Stimulated activated CD4-positive, alpha-beta T cell treated with anti-CD3 and anti-CD28 coated beads, Interleukin-4, amount 100 ng/mL, for 4 hours (primary cell): ENCODE measurements at regions not wholly inside any gene's neighbourhood (a gene's known extent, or its start where the extent isn't known, plus 50 kb on each side); places are given as distances from the start of the nearest gene placed in this dataset.

Experiments used
- DNase-seq, 2 experiments: peaks; one replicate each; pipeline ENCODE4 v3.0.0-alpha.2; 2020

DNA sequence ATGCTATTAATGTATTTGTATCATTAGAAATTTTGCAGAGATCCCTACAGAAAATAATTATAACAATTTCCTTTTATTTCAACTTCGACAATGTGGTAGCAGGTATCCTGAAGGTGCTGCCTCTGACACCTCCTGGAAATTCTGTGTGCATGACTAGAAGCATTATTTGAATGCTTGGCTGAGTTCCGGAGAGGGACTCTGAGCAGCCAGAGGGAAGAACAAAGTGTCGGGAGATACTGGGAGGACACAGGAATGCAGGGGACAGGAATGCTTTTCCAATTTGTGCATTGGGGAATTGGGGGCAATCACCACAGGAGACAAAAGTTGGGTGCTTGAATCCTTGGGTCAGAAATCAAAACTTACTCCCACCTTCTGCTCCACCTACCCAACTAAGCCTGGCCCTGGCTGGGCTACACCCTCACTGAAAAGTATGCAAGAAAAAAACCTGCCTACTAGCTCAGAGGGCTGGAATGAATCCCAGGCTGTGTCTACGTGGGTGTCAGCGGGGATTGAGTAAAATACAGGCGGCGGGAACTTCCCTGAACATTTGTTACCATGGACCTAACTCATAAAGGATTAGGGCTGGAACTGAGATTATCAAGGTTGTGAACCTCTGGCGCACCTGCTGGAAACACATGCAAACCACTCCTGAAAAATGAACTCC, 299.3 kb downstream of the SOX11 start:
- no peak for DNase-seq

DNA sequence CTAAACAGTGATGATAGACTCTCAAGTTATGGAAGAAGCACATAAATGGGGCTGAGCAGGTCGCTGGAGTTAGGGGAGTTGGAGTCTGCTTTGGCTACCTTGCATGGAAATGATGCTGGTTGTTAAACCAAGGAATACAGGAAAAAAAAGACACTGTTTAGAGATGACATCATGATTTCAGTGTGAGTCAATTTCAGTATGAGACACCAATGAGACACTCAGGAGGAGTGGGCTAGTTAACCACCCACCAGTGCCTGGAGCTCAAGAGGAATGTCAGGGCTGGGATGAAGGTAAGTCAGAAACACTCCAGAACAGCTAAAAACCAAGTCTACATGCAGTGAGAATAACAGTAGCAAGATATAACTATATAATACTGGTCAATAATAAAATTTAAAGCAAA, 303.6 kb downstream of the SOX11 start:
- no peak for DNase-seq

DNA sequence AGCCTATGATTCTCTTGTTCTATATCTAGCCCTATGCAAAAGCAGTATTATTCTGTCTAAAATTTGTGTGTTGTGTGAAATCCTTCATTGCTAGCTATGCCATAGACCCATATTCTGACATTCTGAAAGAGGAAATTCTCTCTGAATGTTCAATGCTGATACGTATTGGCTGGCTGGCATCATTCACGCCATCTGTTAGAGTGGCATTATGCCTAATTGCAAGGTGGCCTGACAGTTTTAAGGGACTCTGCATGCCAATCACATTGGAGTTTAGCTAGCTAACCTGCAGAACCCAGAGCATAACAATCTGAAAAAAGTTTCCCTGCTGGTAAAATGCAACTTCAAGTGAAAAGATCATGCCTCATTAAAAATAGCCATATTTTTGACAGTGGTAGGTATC, 316.0 kb downstream of the SOX11 start:
- DNase-seq = no peak

DNA sequence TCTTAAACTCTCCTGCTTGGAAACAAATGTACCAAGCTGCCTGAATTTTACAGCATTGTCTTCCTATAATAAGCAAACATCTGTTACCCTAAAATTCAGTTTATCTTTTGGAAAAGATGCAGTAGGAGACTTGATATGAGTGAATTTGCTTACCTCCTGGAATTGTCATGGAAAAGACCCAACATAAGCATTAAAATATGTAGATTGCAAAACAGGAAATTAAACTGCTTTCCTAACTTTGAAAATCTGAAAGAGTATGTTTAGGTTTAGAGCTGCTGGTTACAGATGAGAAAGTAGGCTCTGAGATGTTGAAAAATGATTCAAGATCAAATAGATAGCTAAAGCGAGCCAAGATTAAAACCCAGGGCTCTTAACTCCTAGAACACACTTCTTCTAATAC, 316.5 kb downstream of the SOX11 start:
- DNase-seq = no peak

DNA sequence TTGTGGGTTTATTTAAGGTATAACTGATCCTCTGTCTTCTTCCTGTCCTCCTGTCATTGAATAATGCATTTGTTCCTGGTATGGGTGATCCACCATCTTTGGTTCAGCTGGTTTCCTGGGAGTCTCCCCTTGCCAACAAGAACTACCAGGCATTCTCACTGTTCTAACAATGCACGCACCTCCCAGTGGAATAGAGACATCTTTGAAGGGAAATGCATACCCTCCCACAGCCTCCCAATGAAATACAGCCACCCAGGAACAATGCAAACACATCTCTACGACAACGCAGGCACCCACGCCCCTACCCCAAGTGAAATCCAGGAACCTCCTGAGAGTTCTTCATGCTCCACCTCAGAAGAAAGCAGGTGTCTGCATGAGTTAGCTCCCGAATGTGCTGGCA, 318.0 kb downstream of the SOX11 start:
- DNase-seq = no peak

DNA sequence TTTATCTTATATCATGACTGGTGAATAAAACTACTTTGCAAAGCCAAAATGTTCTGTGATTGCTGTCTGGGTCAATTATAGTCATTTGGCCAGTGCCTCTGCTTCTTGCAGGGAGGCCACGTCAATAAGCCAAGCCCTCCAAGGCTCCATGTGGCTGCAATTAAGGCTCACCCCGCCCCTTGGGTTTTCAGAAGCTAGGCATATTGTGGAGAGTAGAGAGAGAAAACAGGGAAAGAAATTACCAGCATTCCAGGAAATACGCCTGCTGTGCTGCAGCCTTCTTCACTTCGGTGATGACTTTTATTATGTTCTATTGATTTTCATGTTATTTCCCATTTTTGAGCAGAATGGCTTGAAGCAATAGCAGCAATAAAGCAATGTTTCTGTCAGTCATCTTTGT, 319.7 kb downstream of the SOX11 start:
- DNase-seq = no peak

DNA sequence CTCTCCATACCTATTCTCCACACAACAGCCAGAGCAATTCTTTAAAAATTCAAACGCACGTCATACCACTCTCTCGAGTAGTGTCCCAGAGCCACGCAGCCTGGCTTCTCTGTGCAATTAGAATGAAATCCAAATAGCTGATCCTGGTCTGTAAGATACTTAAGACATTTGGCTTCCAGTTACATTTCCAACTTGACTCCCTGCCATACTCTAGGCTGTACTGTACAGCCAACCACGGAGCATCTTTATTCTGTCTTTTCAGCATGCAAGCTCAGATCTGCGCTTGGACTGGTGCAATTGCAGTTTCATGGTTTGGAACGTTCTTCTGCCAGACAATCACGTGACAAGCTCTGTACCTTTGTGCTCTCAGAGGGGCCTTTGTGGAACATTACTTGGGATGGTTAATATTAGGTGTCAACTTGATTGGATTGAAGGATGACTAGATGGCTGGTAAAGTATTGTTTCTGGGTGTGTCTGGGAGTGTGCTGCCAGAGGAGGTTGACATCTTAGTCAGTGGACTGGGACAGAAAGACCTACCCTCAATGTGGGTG, 325.6 kb downstream of the SOX11 start:
- DNase-seq = no peak

DNA sequence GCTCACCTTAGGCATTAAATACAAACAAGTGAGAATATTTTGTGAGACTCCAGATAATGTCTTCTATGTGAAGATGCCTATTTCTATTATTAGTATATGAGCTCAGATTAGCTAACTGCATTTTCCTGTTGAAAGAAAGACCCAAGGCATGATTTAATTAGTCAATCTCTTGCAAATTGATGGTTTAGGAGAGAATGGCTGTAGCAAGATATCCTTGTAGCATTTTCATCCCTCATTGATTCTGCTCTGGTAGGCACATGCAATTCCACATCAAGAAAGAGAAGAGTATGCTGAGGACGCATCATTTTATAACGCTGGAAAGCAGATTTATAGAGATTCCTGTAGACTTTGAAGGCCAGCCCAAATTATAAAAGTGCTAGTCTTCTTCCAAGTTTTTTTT, 332.0 kb downstream of the SOX11 start:
- no peak for DNase-seq

DNA sequence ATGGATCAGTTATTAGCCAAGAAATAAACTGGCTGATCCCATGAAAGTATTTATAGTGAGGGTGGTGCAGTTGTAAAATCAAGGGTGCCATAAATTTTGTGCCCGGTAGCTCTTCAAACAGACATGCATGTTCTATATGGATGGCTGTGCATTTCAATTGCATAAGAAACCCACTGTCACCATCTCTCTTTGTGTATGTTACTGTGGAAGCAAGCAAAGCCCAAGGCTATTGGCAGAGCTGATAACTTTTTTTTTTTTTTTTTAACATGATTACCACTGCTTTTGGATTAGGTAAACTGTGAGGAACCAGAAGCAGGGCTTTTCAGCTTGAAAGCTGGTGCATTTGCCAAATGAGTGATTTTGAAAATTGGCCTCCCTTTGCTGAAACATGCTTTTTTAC, 332.6 kb downstream of the SOX11 start:
- no peak for DNase-seq

DNA sequence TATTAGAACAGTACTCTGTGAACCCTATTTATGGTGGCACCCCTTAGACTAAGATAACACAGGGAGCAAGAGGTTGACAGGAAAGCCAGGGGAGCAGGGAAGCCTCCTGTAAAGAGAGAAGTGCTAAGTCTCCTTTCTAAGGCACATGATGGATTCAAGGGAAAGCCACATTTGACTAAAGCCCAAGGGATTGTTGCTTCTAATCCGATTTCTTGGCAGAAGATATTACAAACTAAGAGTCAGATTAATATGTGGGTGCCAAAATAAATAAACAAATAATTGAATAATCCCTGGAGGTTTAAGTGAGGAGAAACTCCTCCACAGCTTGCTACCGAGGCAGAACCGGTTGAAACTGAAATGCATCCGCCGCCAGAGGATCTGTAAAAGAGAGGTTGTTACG, 333.2 kb downstream of the SOX11 start:
- DNase-seq = no peak

DNA sequence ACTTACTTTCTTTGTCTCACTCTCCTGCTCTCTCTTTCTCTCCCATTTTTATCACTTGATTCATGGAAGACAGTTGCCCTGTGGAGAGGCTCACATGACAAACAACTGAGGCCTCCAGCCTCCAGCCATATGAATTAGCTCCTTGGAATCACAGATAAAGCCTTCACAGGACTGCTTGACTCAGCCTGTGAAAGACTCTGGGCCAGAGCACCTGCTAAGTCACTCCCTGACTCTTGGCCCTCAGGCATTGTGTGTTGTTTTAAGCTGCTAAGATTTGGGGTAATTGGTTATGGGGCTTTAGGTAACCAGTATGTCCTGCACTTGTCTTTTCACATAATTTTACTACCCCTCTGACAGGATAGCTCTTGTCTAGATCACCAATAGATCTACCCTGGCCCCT, 334.9 kb downstream of the SOX11 start:
- no peak for DNase-seq

DNA sequence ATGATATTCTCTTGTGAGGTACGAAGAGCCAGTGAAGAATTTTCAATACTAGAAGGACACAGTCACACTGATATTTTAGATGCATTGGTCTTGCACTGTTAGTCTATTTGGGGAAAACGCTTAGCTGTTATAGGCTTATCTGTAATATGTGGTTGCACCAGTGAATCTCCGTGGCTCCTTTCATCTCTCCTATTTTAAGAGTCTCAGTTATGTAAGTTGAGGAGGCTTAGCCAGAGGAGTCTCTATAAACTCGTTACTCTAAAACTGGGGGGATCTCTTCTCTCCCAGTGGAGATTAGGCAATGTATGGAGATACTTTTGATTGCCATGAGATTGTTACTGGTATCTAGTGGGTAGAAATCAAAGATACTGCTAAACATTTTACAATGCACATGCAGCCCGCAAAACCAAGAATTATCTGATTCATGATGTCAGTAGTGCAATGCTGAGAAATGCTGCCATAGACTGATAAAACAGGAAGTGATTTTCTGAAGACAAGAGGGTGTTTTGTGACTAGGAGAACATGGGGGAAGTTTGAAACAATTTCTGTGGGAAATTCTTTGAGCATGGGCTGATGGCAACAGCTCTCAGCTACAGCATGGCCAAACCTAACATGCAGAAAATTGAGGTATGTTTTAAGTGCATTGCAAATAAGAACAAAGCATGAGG, 339.1 kb downstream of the SOX11 start:
- DNase-seq = no peak

DNA sequence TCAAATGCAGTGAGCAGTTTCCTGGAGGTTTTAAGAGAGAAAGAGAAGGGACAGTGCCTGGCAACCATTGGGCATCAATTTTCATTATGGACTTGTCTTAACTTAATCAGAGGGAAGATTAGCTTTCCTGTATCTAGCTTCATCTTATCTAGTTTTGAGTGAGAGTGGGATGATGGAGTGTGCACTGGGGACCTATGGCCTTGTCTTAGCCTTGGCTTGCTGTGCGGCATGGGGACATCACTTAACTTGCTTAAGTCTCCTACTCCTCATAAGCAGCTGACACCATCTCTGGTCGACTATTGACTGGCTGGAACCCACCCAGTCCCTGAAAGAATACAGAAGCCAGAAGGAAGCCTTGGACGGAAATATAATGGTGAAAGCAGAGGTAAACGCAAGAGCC, 344.0 kb downstream of the SOX11 start:
- DNase-seq = no peak

DNA sequence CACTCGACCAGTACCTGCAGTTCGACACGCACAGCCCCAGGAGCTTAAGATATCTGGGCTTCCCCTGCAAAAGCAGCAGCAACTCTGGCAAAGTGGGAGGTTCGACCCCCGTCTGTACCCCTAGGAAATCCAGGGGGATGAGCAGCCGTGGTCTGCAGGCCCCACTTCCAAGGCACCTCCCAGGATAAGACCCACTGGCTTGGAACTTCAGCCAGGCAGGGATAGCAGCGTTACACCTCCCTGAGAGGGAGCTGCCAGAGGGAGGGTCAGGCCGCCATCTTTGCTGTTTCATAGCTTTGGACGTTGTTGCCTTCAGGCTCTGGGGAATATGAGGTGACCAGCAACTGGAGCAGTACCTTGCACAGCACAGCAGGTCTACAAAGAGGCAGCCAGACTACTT, 351.1 kb downstream of the SOX11 start:
- no peak for DNase-seq

DNA sequence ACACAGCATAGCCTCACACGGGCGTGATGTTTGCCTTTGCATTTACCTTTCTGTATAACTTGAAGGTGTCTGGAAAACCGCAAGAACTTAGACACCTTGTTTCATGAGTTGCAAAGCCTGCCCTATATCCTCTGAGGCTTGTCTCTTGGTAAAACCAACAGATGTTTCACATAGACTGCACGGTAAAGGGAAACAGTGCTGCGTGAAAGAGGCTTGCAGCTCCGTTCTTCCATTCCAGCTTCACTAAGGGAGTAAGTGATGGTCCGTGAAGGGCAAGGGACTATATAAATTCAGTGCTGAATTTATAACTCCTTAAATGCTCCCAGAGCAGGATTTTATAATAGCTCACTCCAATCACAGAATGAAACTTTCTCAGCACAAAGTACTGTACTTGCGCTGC, 360.5 kb downstream of the SOX11 start:
- DNase-seq = no peak

DNA sequence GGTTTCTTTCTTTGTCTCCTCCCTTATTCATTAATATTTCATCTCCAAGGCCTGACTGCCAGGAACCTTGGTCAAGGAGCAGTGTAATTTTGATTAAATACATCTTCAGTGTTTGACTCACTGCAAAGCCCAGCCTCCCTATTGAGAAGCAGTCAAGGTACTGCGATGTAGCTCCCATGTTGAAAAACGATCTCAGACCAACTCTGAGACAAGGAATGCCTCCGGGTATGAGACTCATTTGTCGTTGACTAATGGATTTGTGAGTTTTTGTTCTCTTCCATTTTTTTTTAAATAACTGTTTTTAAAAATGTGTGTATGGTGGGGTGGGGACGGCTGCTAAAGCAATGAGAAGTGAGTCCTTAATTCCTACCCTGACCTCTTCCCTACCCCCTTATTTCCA, 361.6 kb downstream of the SOX11 start:
- DNase-seq = no peak

DNA sequence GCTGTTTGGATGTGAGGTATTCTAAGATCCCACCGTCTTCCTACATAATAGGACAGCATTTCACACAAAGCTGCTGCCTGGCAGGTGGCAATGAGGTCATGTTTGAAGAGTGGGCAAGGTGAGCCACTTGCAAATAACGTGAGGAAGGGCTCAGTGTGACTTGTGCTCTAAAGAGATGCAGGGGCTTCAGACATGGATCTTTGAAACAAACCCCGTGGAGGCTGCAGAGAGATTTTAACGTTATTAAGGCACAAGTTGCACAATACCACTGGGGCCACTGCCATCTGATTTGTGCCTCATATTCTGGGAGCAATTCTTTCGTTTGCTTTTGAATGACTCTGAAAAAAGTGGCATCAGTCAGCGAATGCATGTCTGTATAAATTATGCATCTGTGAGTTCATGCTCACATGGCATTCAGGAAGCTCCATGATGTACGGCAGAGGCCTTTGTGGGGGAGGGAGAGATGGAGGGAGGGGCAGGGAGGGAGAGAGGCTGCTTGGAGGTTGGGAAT, 362.0 kb downstream of the SOX11 start:
- no peak for DNase-seq

DNA sequence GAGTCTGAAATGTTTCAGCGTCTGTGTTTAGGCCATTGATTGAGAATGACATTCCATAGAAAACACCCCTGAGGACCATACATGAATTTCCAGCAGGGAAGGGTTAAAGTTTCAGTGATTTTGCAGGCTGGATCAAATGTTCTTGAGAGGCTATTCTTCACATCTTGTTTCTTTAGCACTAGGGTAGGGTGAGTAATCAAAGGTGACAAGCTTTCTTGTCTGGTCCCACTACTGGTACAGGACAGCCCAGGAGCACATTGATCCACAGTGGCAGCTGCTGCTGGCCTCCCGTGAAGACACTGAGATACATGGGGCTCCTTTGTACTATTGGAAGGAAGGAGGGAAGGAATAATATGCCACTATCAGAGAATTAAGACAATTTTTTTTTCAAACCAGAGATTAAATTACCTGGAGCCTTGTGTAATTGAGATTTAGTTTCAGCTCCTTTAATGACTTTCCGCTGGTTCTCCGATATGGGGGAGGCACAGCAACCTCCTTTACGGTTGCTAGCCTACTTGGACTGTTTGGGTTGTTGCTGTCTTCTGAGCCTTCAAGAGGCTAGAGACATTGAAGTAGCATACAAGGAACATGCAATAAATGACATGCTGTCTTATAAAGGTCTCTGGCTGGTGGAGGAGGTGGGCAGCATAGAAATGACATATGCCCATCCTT, 368.9 kb downstream of the SOX11 start:
- no peak for DNase-seq

DNA sequence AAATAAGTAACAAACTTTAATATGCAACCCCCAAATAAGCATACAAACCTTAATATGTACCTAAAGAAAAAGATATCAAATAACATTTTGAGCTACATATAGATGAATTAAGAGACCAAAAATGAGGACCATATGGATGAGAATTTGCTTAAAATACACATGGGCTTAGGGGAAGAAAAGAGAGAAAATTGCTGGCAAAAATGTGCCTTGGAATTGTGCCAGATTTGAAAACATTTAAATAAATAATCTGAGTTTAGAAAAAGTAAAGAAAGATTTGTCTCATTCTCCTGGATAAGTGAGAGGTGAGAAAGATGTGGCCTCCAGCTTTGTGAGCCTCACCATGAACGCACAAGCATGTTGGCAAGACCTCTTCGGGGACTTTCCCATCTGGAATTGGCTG, 372.6 kb downstream of the SOX11 start:
- DNase-seq = no peak

DNA sequence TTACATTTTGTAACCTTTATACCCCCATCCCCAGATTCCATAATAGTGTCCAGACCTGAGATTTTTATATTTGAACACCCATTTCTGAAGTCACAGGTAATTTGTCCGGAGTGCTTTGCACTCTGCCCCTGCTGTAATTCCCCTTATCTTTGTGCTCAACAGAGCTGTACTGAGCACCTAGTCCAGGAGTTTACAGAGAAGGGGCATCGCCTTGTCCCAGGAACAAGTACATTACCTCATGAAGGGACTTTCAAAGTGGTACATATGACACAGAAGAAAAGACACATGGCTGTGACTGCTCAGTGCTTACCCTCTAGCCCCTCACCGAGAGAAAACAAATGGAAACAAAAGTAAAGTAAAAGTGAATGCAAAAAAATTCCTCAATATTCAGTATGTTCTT, 373.5 kb downstream of the SOX11 start:
- no peak for DNase-seq

DNA sequence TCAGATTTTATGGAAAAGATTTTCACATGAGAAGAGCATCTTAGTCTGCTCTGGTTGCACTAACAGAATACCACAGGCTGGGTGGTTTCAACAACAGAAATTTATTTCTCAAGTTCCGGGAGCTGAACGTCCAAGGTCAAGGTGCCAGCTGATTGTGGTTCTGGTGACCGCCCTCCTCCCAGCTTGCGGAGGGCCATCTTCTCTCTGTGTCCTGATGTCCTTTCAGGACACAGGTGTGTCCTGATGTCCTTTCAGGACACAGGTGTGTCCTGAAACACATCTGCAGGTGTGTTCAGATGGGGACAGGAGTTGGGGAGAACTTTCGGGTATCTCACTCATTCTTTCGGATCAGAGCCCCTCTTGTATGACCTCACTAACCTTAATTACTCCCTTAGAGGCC, 374.9 kb downstream of the SOX11 start:
- DNase-seq = no peak

DNA sequence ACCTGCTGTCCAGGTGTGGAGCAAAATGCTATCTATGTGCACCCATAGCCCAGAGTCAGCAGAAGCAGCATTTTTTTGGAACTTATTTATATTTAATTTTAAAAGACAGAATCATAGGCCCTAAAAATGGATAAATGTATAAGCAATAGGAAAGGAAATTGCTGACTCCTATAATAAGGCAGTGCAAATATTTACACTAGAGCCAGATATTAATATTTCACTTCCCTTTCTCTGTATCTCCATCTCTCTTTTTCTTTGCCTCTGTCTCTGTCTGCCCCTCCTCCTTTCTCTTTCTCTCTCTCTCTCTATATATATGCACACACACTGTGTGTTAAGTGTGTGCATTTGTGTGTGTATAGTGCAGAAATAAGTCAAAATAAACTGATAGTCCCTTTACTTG, 375.6 kb downstream of the SOX11 start:
- DNase-seq = no peak

DNA sequence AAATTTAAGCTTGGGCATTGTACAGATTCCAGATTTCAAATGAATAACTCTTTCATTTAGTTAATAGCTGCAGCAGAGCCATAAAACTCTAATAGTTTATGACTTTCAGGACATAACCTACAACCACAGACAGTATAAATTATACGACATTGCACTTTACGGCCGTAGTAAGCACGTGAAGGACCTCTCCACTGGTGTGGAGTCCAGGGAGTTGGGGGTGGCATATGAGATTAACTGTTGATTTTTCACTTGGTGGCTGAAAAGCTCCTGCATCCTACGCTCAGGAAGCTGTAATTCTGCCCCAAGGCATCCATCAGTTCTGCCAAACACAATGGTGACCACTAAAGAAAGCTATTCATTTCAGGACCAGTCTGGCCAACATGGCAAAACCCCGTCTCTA, 376.2 kb downstream of the SOX11 start:
- DNase-seq = no peak

DNA sequence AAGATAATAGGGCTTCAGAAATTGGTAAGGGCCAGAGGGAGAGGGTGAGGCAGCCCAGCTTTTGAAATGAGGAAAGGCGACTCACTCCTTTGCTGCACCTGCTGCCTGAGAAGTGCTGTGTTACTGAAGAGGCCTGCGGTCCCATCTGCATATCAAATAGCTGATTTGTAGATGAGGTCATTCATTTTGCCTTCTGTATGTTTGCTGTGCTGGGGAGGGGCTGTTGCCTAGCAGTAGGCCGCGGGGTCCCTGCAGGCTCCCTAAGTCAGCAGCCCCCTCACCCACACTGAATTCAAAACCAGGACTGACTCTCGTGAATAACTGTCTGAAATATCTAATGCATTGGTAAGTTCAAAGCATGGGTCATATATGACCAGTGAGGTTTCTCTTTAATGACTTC, 377.2 kb downstream of the SOX11 start:
- no peak for DNase-seq
